GM23338 (cell line): ENCODE measurements at regions not wholly inside any gene's neighbourhood (a gene's known extent, or its start where the extent isn't known, plus 50 kb on each side); places are given as distances from the start of the nearest gene placed in this dataset.

ENCODE experiments used
- ATAC-seq: fragments of 200-7000 bp; cut with Tn5 transposase; 3 replicates; pipeline ENCODE4 v1.9.1; 2020
- DNase-seq: peaks from one replicate; pipeline ENCODE4 v3.0.0-alpha.2; 2015; ENCODE audit warnings: low spot score
- H2AFZ ChIP-seq: fragments of 200-600 bp; sonication (generic); 2 replicates; pipeline ENCODE4 v1.8.0; 2016; ENCODE audit warnings: antibody characterized with exemption, mild to moderate bottlenecking, moderate library complexity
- H3F3A ChIP-seq: fragments of 200-600 bp; sonication (generic); replicated peaks from 2 replicates; pipeline ENCODE4 v1.8.0; 2017; ENCODE audit warnings: antibody characterized with exemption, mixed run types, low read depth
- H3K27ac ChIP-seq: fragments of 200-600 bp; sonication (generic); 2 replicates; pipeline ENCODE4 v1.6.1; 2016; ENCODE audit warnings: low read depth
- H3K27me3 ChIP-seq: fragments of 200-600 bp; sonication (generic); 2 replicates; pipeline ENCODE4 v1.8.0; 2016; ENCODE audit warnings: mild to moderate bottlenecking, mixed run types, moderate library complexity; ENCODE audit not compliant: insufficient read depth
- H3K36me3 ChIP-seq: fragments of 200-600 bp; sonication (generic); 2 replicates; pipeline ENCODE4 v1.8.0; 2016; ENCODE audit warnings: mild to moderate bottlenecking; ENCODE audit not compliant: insufficient read depth
- H3K4me1 ChIP-seq: fragments of 200-600 bp; sonication (generic); 2 replicates; pipeline ENCODE4 v1.8.0; 2016; ENCODE audit warnings: mild to moderate bottlenecking, moderate library complexity; ENCODE audit not compliant: insufficient read depth
- H3K4me2 ChIP-seq: fragments of 200-600 bp; sonication (generic); 2 replicates; pipeline ENCODE4 v1.7.1; 2017; ENCODE audit warnings: mixed run types
- H3K4me3 ChIP-seq: fragments of 200-600 bp; sonication (generic); 2 replicates; pipeline ENCODE4 v1.6.1; 2016; ENCODE audit warnings: mixed run types
- H3K79me2 ChIP-seq: fragments of 200-600 bp; sonication (generic); replicated peaks from 2 replicates; pipeline ENCODE4 v1.8.0; 2017; ENCODE audit warnings: mild to moderate bottlenecking; ENCODE audit not compliant: insufficient read depth
- H3K9me2 ChIP-seq: fragments of 200-600 bp; sonication (generic); 2 replicates; pipeline ENCODE4 v1.8.0; 2017; ENCODE audit not compliant: insufficient read depth
- H4K20me1 ChIP-seq: fragments of 200-600 bp; sonication (generic); replicated peaks from 2 replicates; pipeline ENCODE4 v1.8.0; 2017; ENCODE audit warnings: mild to moderate bottlenecking; ENCODE audit not compliant: insufficient read depth
- H3K27ac Mint-ChIP-seq: 2 replicates; pipeline ENCODE4 v1.8.0; 2020; ENCODE audit warnings: inconsistent platforms, mild to moderate bottlenecking, moderate library complexity, mixed read lengths
- H3K27me3 Mint-ChIP-seq: 3 replicates; pipeline ENCODE4 v1.8.0; 2022; ENCODE audit warnings: low read depth, mild to moderate bottlenecking, moderate library complexity, mixed read lengths, inconsistent platforms; ENCODE audit not compliant: insufficient read depth, poor library complexity
- H3K36me3 Mint-ChIP-seq: 3 replicates; pipeline ENCODE4 v1.8.0; 2021; ENCODE audit warnings: low read depth, mild to moderate bottlenecking, inconsistent platforms, moderate library complexity, mixed read lengths
- H3K4me1 Mint-ChIP-seq: 3 replicates; pipeline ENCODE4 v1.8.0; 2020; ENCODE audit warnings: mild to moderate bottlenecking, inconsistent platforms, mixed read lengths
- H3K4me3 Mint-ChIP-seq: 3 replicates; pipeline ENCODE4 v1.8.0; 2021; ENCODE audit warnings: moderate library complexity, mild to moderate bottlenecking, inconsistent platforms, mixed read lengths
- H3K9me3 Mint-ChIP-seq: 3 replicates; pipeline ENCODE4 v1.8.0; 2020; ENCODE audit warnings: moderate library complexity, mild to moderate bottlenecking, inconsistent platforms, mixed read lengths
- EZH2 ChIP-seq: fragments of 200-600 bp; sonication (generic); IDR thresholded peaks from one replicate; pipeline ENCODE4 v1.8.0; 2017; ENCODE audit warnings: antibody characterized with exemption, mild to moderate bottlenecking, low read depth; ENCODE audit not compliant: unreplicated experiment
- POLR2AphosphoS5 ChIP-seq: IDR thresholded peaks from 2 replicates; pipeline ENCODE4 v1.6.1; 2016; ENCODE audit warnings: antibody characterized with exemption, low read depth
- ZNF114 ChIP-seq: fragments of 250-450 bp; sonication (Bioruptor Pico); IDR thresholded peaks from 2 replicates; pipeline ENCODE4 v1.5.0; 2020; ENCODE audit warnings: mild to moderate bottlenecking, moderate library complexity
- ZNF331 ChIP-seq: fragments of 250-450 bp; sonication (Bioruptor Pico); IDR thresholded peaks from 2 replicates; pipeline ENCODE4 v1.5.0; 2020; ENCODE audit warnings: low read depth, mild to moderate bottlenecking, moderate library complexity
- TF ChIP-seq, protein P1 (sequence below), 2 experiments: fragments of 200-600 bp in 1 of 2; sonication (generic) in 1 of 2; conservative IDR thresholded peaks; 2 replicates each; pipeline versions ENCODE4 v1.5.1 to v1.6.1; 2016 to 2017; ENCODE audit warnings: antibody characterized with exemption in 2 of 2, low read depth in 2 of 2, mild to moderate bottlenecking in 2 of 2, moderate library complexity in 1 of 2
- TF ChIP-seq, protein P2 (sequence below): IDR thresholded peaks from 2 replicates; pipeline ENCODE4 v1.6.1; 2016; ENCODE audit warnings: antibody characterized with exemption
- TF ChIP-seq, protein P3 (sequence below): IDR thresholded peaks from one replicate; pipeline ENCODE4 v1.6.1; 2018; ENCODE audit warnings: antibody characterized with exemption; ENCODE audit not compliant: unreplicated experiment

DNA sequence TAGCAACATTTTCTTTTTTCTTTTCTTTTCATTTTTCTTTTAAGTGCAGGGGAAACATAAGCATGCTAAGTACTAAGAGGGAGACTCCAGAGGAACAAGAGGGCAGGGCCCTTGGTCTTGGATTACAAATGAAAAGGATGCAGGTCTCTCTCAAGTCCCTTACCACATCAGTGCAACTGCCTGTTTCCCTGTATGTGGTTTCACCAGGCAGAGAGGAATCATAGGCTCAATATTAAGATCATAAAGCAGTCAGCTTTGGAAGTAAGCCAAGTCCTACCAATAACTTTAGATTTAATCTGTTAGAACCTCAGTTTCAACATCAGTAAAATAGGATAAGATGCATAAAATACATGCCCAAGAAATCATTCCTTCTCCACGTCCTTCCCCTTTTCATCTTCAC is 422.7 kb upstream of the PAPPA start:
- Histone ChIP-seq H3K4me3 (no peak overlapping the region), H4K20me1 (no peaks in the 10 kb centered on the region), H3K36me3 (no peaks in the 10 kb centered on the region), H3K4me2 (no peak overlapping the region), H3K27me3 (no peaks in the 10 kb centered on the region), H3K9me2 (no peaks in the 10 kb centered on the region), H3K4me1 (peaks cover 8% of the 10 kb centered on the region; the same call in 1 of the 2 replicates), H3K79me2 (no peaks in the 10 kb centered on the region), H3F3A (no peaks in the 10 kb centered on the region), H3K27ac (no peak overlapping the region), H2AFZ (peak overlapping the region; percentile 61)
- ATAC-seq = no peak
- DNase-seq = no peak
- Mint-ChIP-seq H3K27me3 (no peaks in the 10 kb centered on the region), H3K9me3 (peaks cover 12% of the 10 kb centered on the region; the same call in 2 of the 3 replicates), H3K4me1 (peaks cover 8% of the 10 kb centered on the region; the same call in 2 of the 3 replicates), H3K27ac (no peak overlapping the region), H3K4me3 (no peak overlapping the region), H3K36me3 (0 out of 3 replicates have a peak, but pooled peaks cover 3% of the 10 kb centered on the region)
- TF ChIP-seq, protein P1, sequence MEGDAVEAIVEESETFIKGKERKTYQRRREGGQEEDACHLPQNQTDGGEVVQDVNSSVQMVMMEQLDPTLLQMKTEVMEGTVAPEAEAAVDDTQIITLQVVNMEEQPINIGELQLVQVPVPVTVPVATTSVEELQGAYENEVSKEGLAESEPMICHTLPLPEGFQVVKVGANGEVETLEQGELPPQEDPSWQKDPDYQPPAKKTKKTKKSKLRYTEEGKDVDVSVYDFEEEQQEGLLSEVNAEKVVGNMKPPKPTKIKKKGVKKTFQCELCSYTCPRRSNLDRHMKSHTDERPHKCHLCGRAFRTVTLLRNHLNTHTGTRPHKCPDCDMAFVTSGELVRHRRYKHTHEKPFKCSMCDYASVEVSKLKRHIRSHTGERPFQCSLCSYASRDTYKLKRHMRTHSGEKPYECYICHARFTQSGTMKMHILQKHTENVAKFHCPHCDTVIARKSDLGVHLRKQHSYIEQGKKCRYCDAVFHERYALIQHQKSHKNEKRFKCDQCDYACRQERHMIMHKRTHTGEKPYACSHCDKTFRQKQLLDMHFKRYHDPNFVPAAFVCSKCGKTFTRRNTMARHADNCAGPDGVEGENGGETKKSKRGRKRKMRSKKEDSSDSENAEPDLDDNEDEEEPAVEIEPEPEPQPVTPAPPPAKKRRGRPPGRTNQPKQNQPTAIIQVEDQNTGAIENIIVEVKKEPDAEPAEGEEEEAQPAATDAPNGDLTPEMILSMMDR (conservative IDR thresholded peaks at IDR 0.05; ENCODE audit: low read depth in 2 of 2) = no peak
- no peak for TF ChIP-seq ZNF114
- no peak for TF ChIP-seq ZNF331 (CRISPR knock-in tag)

DNA sequence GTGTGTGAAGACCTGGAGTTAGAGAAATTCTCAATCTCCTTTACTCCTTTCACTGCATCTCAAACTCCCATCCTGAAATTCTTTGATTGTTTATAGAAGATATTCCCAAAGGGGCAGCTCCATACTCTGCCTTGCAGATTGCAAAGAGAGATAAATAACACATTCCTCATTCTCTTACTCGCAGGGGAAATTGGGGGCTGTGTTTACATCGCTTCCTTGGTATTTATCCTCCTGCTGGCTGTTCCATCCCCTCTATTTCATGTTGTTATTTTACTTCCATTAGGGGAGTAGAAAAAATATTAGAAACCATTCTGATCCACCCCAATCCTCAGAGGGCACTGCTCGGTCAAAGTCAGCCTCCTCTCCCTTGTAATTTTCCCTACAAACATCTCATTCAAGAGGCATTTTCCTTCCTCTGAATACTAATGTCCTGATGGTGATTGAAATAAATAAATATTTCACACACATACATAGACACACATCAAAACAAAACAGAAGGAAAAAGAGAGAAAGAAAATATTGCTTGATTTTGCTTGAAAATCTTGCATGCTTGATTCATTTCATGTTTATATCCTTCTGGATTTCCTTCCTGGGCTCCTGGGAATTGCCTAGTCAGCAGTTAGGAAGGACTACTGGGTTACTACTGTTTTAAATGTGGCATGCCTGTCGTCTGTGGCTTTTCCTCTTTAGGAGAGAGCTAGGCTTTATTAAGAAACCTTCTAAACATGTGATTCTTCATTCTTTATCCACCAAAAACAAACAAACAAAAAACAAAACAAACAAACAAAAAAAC is 420.1 kb upstream of the PAPPA start:
- Histone ChIP-seq H3K9me2 (no peaks in the 10 kb centered on the region), H3K4me2 (no peak overlapping the region), H2AFZ (peak overlapping the region; percentile 10), H4K20me1 (no peaks in the 10 kb centered on the region), H3K27ac (no peak overlapping the region), H3K79me2 (no peaks in the 10 kb centered on the region), H3K27me3 (no peaks in the 10 kb centered on the region), H3K4me3 (no peak overlapping the region), H3K4me1 (peaks cover 4% of the 10 kb centered on the region; the same call in 1 of the 2 replicates), H3K36me3 (no peaks in the 10 kb centered on the region), H3F3A (no peaks in the 10 kb centered on the region)
- Mint-ChIP-seq H3K9me3 (peaks cover 10% of the 10 kb centered on the region; the same call in 2 of the 3 replicates), H3K4me3 (no peak overlapping the region), H3K4me1 (peaks cover 8% of the 10 kb centered on the region; the same call in 2 of the 3 replicates), H3K27ac (peak overlapping the region; percentile 52), H3K36me3 (0 out of 3 replicates have a peak, but pooled peaks cover 2% of the 10 kb centered on the region), H3K27me3 (no peaks in the 10 kb centered on the region)
- ATAC-seq (no peak; the same call in 2 of the 3 replicates), DNase-seq (peak; percentile 16)
- TF ChIP-seq POLR2AphosphoS5 = no peak
- TF ChIP-seq, protein P2, sequence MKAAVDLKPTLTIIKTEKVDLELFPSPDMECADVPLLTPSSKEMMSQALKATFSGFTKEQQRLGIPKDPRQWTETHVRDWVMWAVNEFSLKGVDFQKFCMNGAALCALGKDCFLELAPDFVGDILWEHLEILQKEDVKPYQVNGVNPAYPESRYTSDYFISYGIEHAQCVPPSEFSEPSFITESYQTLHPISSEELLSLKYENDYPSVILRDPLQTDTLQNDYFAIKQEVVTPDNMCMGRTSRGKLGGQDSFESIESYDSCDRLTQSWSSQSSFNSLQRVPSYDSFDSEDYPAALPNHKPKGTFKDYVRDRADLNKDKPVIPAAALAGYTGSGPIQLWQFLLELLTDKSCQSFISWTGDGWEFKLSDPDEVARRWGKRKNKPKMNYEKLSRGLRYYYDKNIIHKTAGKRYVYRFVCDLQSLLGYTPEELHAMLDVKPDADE = no peak
- no peak for TF ChIP-seq ZNF114
- TF ChIP-seq EZH2 = no peak
- TF ChIP-seq, protein P1 (conservative IDR thresholded peaks at IDR 0.05; ENCODE audit: low read depth in 2 of 2) = no peak
- TF ChIP-seq, protein P3, sequence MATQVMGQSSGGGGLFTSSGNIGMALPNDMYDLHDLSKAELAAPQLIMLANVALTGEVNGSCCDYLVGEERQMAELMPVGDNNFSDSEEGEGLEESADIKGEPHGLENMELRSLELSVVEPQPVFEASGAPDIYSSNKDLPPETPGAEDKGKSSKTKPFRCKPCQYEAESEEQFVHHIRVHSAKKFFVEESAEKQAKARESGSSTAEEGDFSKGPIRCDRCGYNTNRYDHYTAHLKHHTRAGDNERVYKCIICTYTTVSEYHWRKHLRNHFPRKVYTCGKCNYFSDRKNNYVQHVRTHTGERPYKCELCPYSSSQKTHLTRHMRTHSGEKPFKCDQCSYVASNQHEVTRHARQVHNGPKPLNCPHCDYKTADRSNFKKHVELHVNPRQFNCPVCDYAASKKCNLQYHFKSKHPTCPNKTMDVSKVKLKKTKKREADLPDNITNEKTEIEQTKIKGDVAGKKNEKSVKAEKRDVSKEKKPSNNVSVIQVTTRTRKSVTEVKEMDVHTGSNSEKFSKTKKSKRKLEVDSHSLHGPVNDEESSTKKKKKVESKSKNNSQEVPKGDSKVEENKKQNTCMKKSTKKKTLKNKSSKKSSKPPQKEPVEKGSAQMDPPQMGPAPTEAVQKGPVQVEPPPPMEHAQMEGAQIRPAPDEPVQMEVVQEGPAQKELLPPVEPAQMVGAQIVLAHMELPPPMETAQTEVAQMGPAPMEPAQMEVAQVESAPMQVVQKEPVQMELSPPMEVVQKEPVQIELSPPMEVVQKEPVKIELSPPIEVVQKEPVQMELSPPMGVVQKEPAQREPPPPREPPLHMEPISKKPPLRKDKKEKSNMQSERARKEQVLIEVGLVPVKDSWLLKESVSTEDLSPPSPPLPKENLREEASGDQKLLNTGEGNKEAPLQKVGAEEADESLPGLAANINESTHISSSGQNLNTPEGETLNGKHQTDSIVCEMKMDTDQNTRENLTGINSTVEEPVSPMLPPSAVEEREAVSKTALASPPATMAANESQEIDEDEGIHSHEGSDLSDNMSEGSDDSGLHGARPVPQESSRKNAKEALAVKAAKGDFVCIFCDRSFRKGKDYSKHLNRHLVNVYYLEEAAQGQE = no peak
- no peak for TF ChIP-seq ZNF331 (CRISPR knock-in tag)
